Tibial nerve (tissue), 3 donors: ENCODE measurements at regions not wholly inside any gene's neighbourhood (a gene's known extent, or its start where the extent isn't known, plus 50 kb on each side); places are given as distances from the start of the nearest gene placed in this dataset.
"Not testable (repeated sequence)": the region's sequence is repeated elsewhere in the genome, so short reads cannot be mapped to it uniquely, and the experiment has no call there.

Source experiments
- CTCF ChIP-seq, 5 experiments: fragments of 200-600 bp in 3 of 5; fragments of 450-650 bp in 2 of 5; sonication (generic) in 3 of 5; IDR thresholded peaks; one replicate each; pipeline ENCODE4 v1.5.1; 2016 to 2019; ENCODE audit warnings: antibody characterized with exemption in 5 of 5, mild to moderate bottlenecking in 3 of 5, moderate library complexity in 2 of 5
- POLR2A ChIP-seq, 2 donors: fragments of 450-650 bp; IDR thresholded peaks; one replicate each; pipeline ENCODE4 v1.6.1; 2017; ENCODE audit warnings: antibody characterized with exemption in 2 of 2, mild to moderate bottlenecking in 2 of 2, moderate library complexity in 2 of 2

- not testable (repeated sequence) for TF ChIP-seq CTCF, POLR2A (IDR thresholded peaks at IDR 0.05)
These were observed 107.3 kb upstream of the IKBKE start for GRCh38 chr1:206362994-206363393.
